K562 (cell line): ENCODE measurements at regions not wholly inside any gene's neighbourhood (a gene's known extent, or its start where the extent isn't known, plus 50 kb on each side); places are given as distances from the start of the nearest gene placed in this dataset.

Experiments
- ATAC-seq: fragments of 200-7000 bp; cut with Tn5 transposase; 3 replicates; pipeline ENCODE4 v1.9.1; 2020; ENCODE audit warnings: moderate library complexity
- BruUV-seq: library from RNA; stranded (reverse); fragments of 400-500 nt; replicated peaks from 2 replicates; lab custom pipeline; 2021; lab: Mats Ljungman, UMichigan
- CTCF ChIA-PET: fragments of 300-600 bp; formaldehyde crosslinking; extraction: SDS; loops from one replicate; lab custom pipeline; 2021; ENCODE audit warnings: low intra/inter-chr PET ratio; lab: Yijun Ruan, JAX
- POLR2A ChIA-PET: fragments of 300-600, 350-650 bp; sonication (Branson Sonifier 250); formaldehyde crosslinking; extraction: SDS; loops from one replicate; lab custom pipeline; 2021; ENCODE audit warnings: antibody characterized with exemption, inconsistent platforms; lab: Yijun Ruan, JAX
- DNase-seq, 4 experiments: peaks; one replicate each; pipeline versions ENCODE4 v3.0.0 to v3.0.0-alpha.2; 2011 to 2018; ENCODE audit warnings: low spot score in 3 of 4, mixed read lengths in 3 of 4; ENCODE audit errors: extremely low read depth in 1 of 4
- FAIRE-seq: peaks from 2 replicates; lab custom pipeline; 2011; peaks lifted over from hg19 to GRCh38; lab: Jason Lieb, UNC
- H2AFZ ChIP-seq: 2 replicates; pipeline ENCODE4 v1.6.0; 2011; ENCODE audit warnings: low read depth, low read length, control low read depth, inconsistent platforms
- H3K27ac ChIP-seq: fragments of 200-600 bp; 3 replicates; pipeline ENCODE4 v1.8.0; 2011; ENCODE audit warnings: low read depth, mild to moderate bottlenecking, control low read depth, inconsistent platforms, low read length, moderate library complexity, mixed read lengths; ENCODE audit errors: extremely low read depth
- H3K27me3 ChIP-seq, 2 experiments: fragments of 300-600 bp in 1 of 2; 2 replicates in 1 of 2; 3 replicates in 1 of 2; pipeline versions ENCODE4 v1.6.0 to v1.8.0; 2011; ENCODE audit warnings: inconsistent platforms in 2 of 2, low read length in 2 of 2, mild to moderate bottlenecking in 1 of 2, mixed read lengths in 1 of 2, moderate library complexity in 1 of 2; ENCODE audit not compliant: control insufficient read depth in 2 of 2, insufficient read depth in 2 of 2
- H3K36me3 ChIP-seq: fragments of 300-600 bp; 3 replicates; pipeline ENCODE4 v1.8.0; 2011; ENCODE audit warnings: mild to moderate bottlenecking, low read length, inconsistent platforms; ENCODE audit not compliant: control insufficient read depth, insufficient read depth
- H3K4me1 ChIP-seq, 2 experiments: fragments of 200-600 bp in 1 of 2; replicated peaks in 1 of 2; 2 replicates in 1 of 2; 3 replicates in 1 of 2; pipeline versions ENCODE4 v1.5.1 to v1.8.0; 2011; ENCODE audit warnings: inconsistent platforms in 2 of 2, low read length in 2 of 2, mild to moderate bottlenecking in 1 of 2, mixed read lengths in 1 of 2, moderate library complexity in 1 of 2; ENCODE audit not compliant: control insufficient read depth in 2 of 2, insufficient read depth in 2 of 2
- H3K4me2 ChIP-seq: 2 replicates; pipeline ENCODE4 v1.6.1; 2011; ENCODE audit warnings: low read length, control low read depth, inconsistent platforms, mixed read lengths; ENCODE audit not compliant: insufficient read depth
- H3K4me3 ChIP-seq: fragments of 200-600 bp; sonication (generic), shearing (Covaris generic); 2 replicates; pipeline ENCODE4 v1.5.1; 2016; ENCODE audit warnings: control low read depth, inconsistent platforms
- H3K79me2 ChIP-seq: fragments of 200-600 bp; 3 replicates; pipeline ENCODE4 v1.8.0; 2011; ENCODE audit warnings: low read length, inconsistent platforms; ENCODE audit not compliant: control insufficient read depth, insufficient read depth
- H3K9ac ChIP-seq, 2 experiments: 2 replicates each; pipeline versions ENCODE4 v1.6.0 to v1.6.1; 2011; ENCODE audit warnings: low read depth in 2 of 2, low read length in 2 of 2, control low read depth in 1 of 2, inconsistent platforms in 1 of 2, mild to moderate bottlenecking in 1 of 2, mixed read lengths in 1 of 2; ENCODE audit not compliant: insufficient read depth in 1 of 2
- H3K9me1 ChIP-seq: one replicate; pipeline ENCODE4 v1.6.0; 2011; ENCODE audit warnings: inconsistent platforms, mild to moderate bottlenecking, low read length, moderate library complexity; ENCODE audit not compliant: control insufficient read depth, insufficient read depth
- H3K9me3 ChIP-seq: replicated peaks from 2 replicates; pipeline ENCODE4 v1.5.1; 2011; ENCODE audit warnings: low read depth, low read length, inconsistent platforms; ENCODE audit not compliant: control insufficient read depth, insufficient read depth
- H4K20me1 ChIP-seq: replicated peaks from 2 replicates; pipeline ENCODE4 v1.6.1; 2011; ENCODE audit warnings: low read length, inconsistent platforms, mixed read lengths; ENCODE audit not compliant: control insufficient read depth, insufficient read depth
- ARID3A ChIP-seq: IDR thresholded peaks from 2 replicates; pipeline ENCODE4 v1.6.1; 2012; ENCODE audit warnings: low read depth, low read length, improper control_type of control experiment, borderline replicate concordance
- CBX3 ChIP-seq, 2 experiments: IDR thresholded peaks; 1 replicate in 1 of 2; 2 replicates in 1 of 2; pipeline ENCODE4 v1.6.1; 2012; ENCODE audit warnings: inconsistent platforms in 2 of 2, low read length in 2 of 2, borderline replicate concordance in 1 of 2, control low read depth in 1 of 2
- CGGBP1 ChIP-seq: fragments of 250-450 bp; sonication (Bioruptor Pico); IDR thresholded peaks from 2 replicates; pipeline ENCODE4 v1.9.0; 2021; ENCODE audit warnings: mild to moderate bottlenecking
- ERF ChIP-seq: fragments of 450-650 bp; formaldehyde crosslinking; IDR thresholded peaks from 2 replicates; pipeline ENCODE4 v1.4.0; 2020; ENCODE audit warnings: mild to moderate bottlenecking, mixed read lengths
- HDAC3 ChIP-seq: fragments of 450-650 bp; IDR thresholded peaks from 2 replicates; pipeline ENCODE4 v1.6.1; 2018; ENCODE audit warnings: borderline replicate concordance, mild to moderate bottlenecking, moderate library complexity; ENCODE audit not compliant: partially characterized antibody
- MLLT1 ChIP-seq, 2 experiments: fragments of 450-650 bp; IDR thresholded peaks; 2 replicates each; pipeline ENCODE4 v1.6.1; 2016
- NONO ChIP-seq, 2 experiments: fragments of 200-400 bp in 1 of 2; fragments of 450-650 bp in 1 of 2; formaldehyde crosslinking in 1 of 2; IDR thresholded peaks; 2 replicates each; pipeline ENCODE4 v1.6.1; 2017; ENCODE audit warnings: low read depth in 2 of 2, mild to moderate bottlenecking in 2 of 2, moderate library complexity in 2 of 2, low read length in 1 of 2
- SMAD1 ChIP-seq: fragments of 150-350 bp; IDR thresholded peaks from 2 replicates; pipeline ENCODE4 v1.6.1; 2014; ENCODE audit warnings: low read length, low read depth; ENCODE audit not compliant: partially characterized antibody
- SREBF1 ChIP-seq: fragments of 150-350 bp; IDR thresholded peaks from 2 replicates; pipeline ENCODE4 v1.6.1; 2014; ENCODE audit warnings: antibody characterized with exemption, low read depth, low read length, borderline replicate concordance
- ZBTB12 ChIP-seq: fragments of 250-450 bp; sonication (Bioruptor Pico); IDR thresholded peaks from 2 replicates; pipeline ENCODE4 v1.4.0; 2020
- ZBTB2 ChIP-seq: fragments of 450-650 bp; IDR thresholded peaks from 2 replicates; pipeline ENCODE4 v1.6.1; 2016; ENCODE audit warnings: antibody characterized with exemption
- ZBTB26 ChIP-seq: fragments of 450-650 bp; formaldehyde crosslinking; IDR thresholded peaks from 2 replicates; pipeline ENCODE4 v1.4.0; 2022; ENCODE audit warnings: missing genetic modification characterization
- ZBTB8A ChIP-seq: fragments of 450-650 bp; IDR thresholded peaks from 2 replicates; pipeline ENCODE4 v1.6.1; 2018; ENCODE audit warnings: mild to moderate bottlenecking, moderate library complexity; ENCODE audit not compliant: partially characterized antibody
- ZNF253 ChIP-seq: fragments of 250-450 bp; sonication (Bioruptor Pico); conservative IDR thresholded peaks from 2 replicates; pipeline ENCODE4 v1.6.1; 2021; ENCODE audit warnings: mild to moderate bottlenecking
- ZNF274 ChIP-seq: IDR thresholded peaks from 2 replicates; pipeline ENCODE4 v1.6.1; 2011; ENCODE audit warnings: low read depth, mild to moderate bottlenecking, low read length, moderate library complexity, borderline replicate concordance
- ZNF589 ChIP-seq: fragments of 200-800 bp; sonication (Bioruptor generic); IDR thresholded peaks from 2 replicates; pipeline ENCODE4 v1.6.1; 2016; ENCODE audit warnings: low read depth, missing genetic modification characterization, missing compliant biosample characterization
- WGBS: fragments of 100-300 bp; shearing (Covaris generic); methylation state at CpG from one replicate; pipeline ENCODE4 v1.1.6; 2016; ENCODE audit warnings: low coverage, mixed read lengths; ENCODE audit not compliant: insufficient coverage; ENCODE audit errors: missing lambda C conversion rate; 5-methylcytosine and 5-hydroxymethylcytosine counted together
- in situ Hi-C: fragments of 300-500 bp; cut with MboI; formaldehyde crosslinking; loops from 4 replicates; pipeline ENCODE4 v1.15.0; 2018; ENCODE audit warnings: inconsistent platforms, mixed read lengths
- intact Hi-C: fragments of 100-400 bp; cut with micrococcal nuclease; formaldehyde crosslinking; loops from 2 replicates; pipeline ENCODE4 v1.14.2; 2022

- Histone ChIP-seq H2AFZ (no peak overlapping the region), H3K4me3 (no peak overlapping the region), H3K9ac (no peak overlapping the region), H4K20me1 (no peaks in the 10 kb centered on the region), H3K4me1 (no peaks in the 10 kb centered on the region), H3K36me3 (no peaks in the 10 kb centered on the region), H3K79me2 (no peaks in the 10 kb centered on the region), H3K4me2 (no peak overlapping the region), H3K9me1 (no peaks in the 10 kb centered on the region), H3K9me3 (no peaks in the 10 kb centered on the region), H3K27ac (no peak overlapping the region), H3K27me3 (no peaks in the 10 kb centered on the region)
- BruUV-seq: no TSS peak
- intact Hi-C loops: no loop called here
- ATAC-seq (no peak), DNase-seq (no peak), FAIRE-seq (no peak)
- POLR2A ChIA-PET: no interaction called here
- CTCF ChIA-PET: no interaction called here
- in situ Hi-C loops: no loop called here
- WGBS: 0% methylated on average over 4 of the region's 4 CpGs
- TF ChIP-seq ZBTB12 (CRISPR knock-in tag) (no peak), ZNF274 (no peak), CBX3 (IDR thresholded peaks at IDR 0.05; ENCODE audit: borderline replicate concordance in 1 of 2, low read length in 2 of 2) (no peak), ZBTB8A (no peak), ARID3A (no peak), ZNF589 (CRISPR knock-in tag) (no peak), NONO (IDR thresholded peaks at IDR 0.05; ENCODE audit: low read depth in 2 of 2, low read length in 1 of 2) (no peak), SMAD1 (no peak), SREBF1 (no peak), ZBTB2 (no peak), MLLT1 (IDR thresholded peaks at IDR 0.05) (no peak), HDAC3 (no peak), ZNF253 (CRISPR knock-in tag) (no peak), ERF (CRISPR knock-in tag) (no peak), CGGBP1 (CRISPR knock-in tag) (no peak), ZBTB26 (CRISPR knock-in tag) (no peak)
These were observed 212.6 kb upstream of the RSPO3 start for GRCh38 chr6:126905917-126906316.
